ENCODE measurements at regions not wholly inside any gene's neighbourhood (a gene's known extent, or its start where the extent isn't known, plus 50 kb on each side); places are given as distances from the start of the nearest gene placed in this dataset.

DNA sequence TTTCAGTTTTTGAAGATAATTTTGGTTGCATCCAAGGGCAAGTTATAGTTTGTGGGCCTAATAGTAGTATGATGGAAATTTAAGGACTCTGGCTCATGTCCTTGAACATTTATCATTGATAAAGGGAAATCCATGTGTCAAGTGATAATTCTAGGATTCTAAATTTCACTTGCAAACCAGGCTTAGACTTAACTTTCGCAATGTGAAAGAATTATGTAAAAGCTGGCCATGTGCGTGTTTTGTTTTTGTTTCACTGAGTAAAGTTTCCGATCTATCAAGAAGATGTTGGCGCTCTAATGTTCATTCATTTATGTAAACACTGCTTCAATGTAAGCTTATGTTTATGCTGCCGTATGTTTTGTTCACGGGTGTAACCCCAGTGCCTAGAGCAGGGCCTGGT is 302.0 kb downstream of the SOX4 start:
- no peak for DNase-seq (ENCODE audit: insufficient read length, low spot score)
- no peak for TF ChIP-seq CTCF (IDR thresholded peaks at IDR 0.05; ENCODE audit: insufficient read depth, missing control alignments)
- no peak for FAIRE-seq

GRCh38 chr6:21898107-21898796 is 304.7 kb downstream of the SOX4 start:
- FAIRE-seq: no peak
- no peak for TF ChIP-seq CTCF (IDR thresholded peaks at IDR 0.05; ENCODE audit: insufficient read depth, missing control alignments)
- DNase-seq (ENCODE audit: insufficient read length, low spot score): no peak

DNA sequence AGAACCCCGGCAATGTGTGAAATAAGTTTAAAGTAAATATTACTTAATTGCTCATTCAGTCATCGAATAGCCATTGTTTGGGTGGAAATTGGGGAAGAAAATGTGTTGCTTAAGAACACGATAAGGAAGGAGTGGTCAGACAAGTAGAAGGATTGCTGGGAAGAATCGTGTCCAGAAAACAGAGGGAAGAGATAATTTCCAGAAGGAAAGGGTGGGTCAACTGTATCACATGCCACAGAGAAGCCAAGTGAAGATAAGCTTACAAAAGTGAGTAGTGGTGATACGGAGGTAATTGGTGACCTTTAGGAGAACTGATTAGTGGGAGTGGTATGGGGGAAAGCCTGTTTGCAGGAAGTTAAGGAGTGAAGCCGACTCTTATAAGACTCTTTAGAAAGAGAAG is 306.2 kb downstream of the SOX4 start:
- no peak for DNase-seq (ENCODE audit: insufficient read length, low spot score)
- FAIRE-seq: no peak
- no peak for TF ChIP-seq CTCF (IDR thresholded peaks at IDR 0.05; ENCODE audit: insufficient read depth, missing control alignments)

DNA sequence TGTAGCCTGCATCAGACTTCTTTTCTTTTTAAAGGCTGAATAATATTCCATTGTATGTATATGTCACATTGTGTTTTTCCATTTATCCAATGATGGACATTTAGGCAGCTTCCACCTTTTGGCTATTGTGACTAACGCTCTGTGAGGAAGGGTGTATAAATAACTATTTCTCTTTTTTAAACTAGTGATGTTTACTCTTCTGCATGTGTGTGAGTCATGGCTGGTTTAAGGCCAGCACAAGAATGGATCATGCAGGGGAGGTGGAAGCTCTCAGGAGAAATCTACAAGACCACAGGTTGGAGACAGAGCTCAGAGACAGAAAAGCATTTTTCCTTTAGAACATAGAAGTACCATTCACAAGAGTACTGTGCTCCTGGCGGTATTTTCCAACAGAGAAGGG is 307.2 kb downstream of the SOX4 start:
- FAIRE-seq: no peak
- DNase-seq (ENCODE audit: insufficient read length, low spot score): no peak
- TF ChIP-seq CTCF (IDR thresholded peaks at IDR 0.05; ENCODE audit: insufficient read depth, missing control alignments): no peak

- TF ChIP-seq CTCF (IDR thresholded peaks at IDR 0.05; ENCODE audit: insufficient read depth, missing control alignments): no peak
- FAIRE-seq: no peak
- DNase-seq (ENCODE audit: insufficient read length, low spot score): no peak
Observed at GRCh38 chr6:21902628-21903169, 309.1 kb downstream of the SOX4 start.

DNA sequence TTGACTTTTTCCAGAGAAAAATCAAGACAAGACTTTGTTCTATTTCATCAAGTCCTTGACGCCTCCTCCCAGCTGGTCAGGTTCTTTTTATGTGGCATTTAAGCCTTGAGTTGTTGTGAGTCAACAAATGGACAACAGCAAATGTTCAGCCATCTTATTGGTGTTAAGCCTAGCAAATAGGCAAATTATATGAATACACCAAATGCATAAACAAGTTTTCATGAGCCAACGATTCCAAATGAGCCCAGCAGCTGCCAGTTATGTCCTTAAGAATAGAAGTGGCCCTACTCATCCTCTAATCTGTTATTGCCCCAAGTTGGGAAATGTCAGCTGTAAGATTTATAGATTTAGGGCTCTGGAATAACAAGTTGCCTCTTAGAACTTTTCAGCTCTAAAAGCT is 312.0 kb downstream of the SOX4 start:
- FAIRE-seq (no peak), DNase-seq (ENCODE audit: insufficient read length, low spot score) (no peak)
- no peak for TF ChIP-seq CTCF (IDR thresholded peaks at IDR 0.05; ENCODE audit: insufficient read depth, missing control alignments)

DNA sequence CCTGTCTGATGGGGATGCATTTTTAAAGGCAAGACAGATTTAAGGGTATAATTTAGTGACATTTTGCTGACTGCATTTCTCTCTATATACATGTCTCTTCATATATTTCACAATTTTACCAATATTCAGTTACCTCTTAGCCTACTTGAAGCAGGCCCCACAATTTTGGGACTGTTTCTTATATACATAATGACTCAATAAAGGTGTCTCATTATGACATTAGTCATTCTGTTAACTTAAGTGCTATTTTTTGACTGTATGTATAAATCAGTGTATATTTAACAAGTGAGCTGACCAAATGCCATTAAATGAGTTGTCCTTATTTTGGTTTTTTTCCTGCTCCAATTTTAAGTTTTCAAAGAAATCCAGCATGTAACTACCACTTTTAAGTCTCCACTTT is 313.3 kb downstream of the SOX4 start:
- FAIRE-seq: no peak
- TF ChIP-seq CTCF (IDR thresholded peaks at IDR 0.05; ENCODE audit: insufficient read depth, missing control alignments): no peak
- DNase-seq (ENCODE audit: insufficient read length, low spot score): no peak
